GM21367 (cell line): ENCODE measurements at regions not wholly inside any gene's neighbourhood (a gene's known extent, or its start where the extent isn't known, plus 50 kb on each side); places are given as distances from the start of the nearest gene placed in this dataset.
"Not testable (repeated sequence)": the region's sequence is repeated elsewhere in the genome, so short reads cannot be mapped to it uniquely, and the experiment has no call there.

ENCODE experiments used
- ATAC-seq: cut with Tn5 transposase; IDR thresholded peaks from one replicate; pipeline ENCODE4 v1.9.1; 2021; ENCODE audit not compliant: unreplicated experiment

GRCh38 chr3:102682741-102683140 lies 247.9 kb downstream of the ZPLD1 start:
- ATAC-seq = no peak

GRCh38 chr3:102686792-102687191 lies 252.0 kb downstream of the ZPLD1 start:
- ATAC-seq = no peak

- ATAC-seq = no peak
These were observed 253.2 kb downstream of the ZPLD1 start for GRCh38 chr3:102687851-102688555.

- ATAC-seq = no peak
These were observed 253.7 kb downstream of the ZPLD1 start for GRCh38 chr3:102688556-102688930.

GRCh38 chr3:102691507-102691906 lies 256.7 kb downstream of the ZPLD1 start:
- no peak for ATAC-seq

GRCh38 chr3:102699104-102699818 lies 264.4 kb downstream of the ZPLD1 start:
- no peak for ATAC-seq

GRCh38 chr3:102699819-102700140 lies 265.0 kb downstream of the ZPLD1 start:
- no peak for ATAC-seq

GRCh38 chr3:102712896-102713295 lies 278.1 kb downstream of the ZPLD1 start:
- ATAC-seq = no peak

- ATAC-seq = peak; percentile 12
These were observed 279.8 kb downstream of the ZPLD1 start for GRCh38 chr3:102714567-102714966.

GRCh38 chr3:102715030-102715697 lies 280.3 kb downstream of the ZPLD1 start:
- ATAC-seq = peak; percentile 97

- no peak for ATAC-seq
These were observed 283.8 kb downstream of the ZPLD1 start for GRCh38 chr3:102718651-102719050.

GRCh38 chr3:102722317-102722716 lies 287.5 kb downstream of the ZPLD1 start:
- ATAC-seq = no peak

GRCh38 chr3:102727340-102727739 lies 292.5 kb downstream of the ZPLD1 start:
- no peak for ATAC-seq

GRCh38 chr3:102732581-102732980 lies 297.8 kb downstream of the ZPLD1 start:
- not testable (repeated sequence) for ATAC-seq

- ATAC-seq = no peak
These were observed 299.2 kb downstream of the ZPLD1 start for GRCh38 chr3:102733791-102734563.

GRCh38 chr3:102735311-102735710 lies 300.5 kb downstream of the ZPLD1 start:
- no peak for ATAC-seq

- no peak for ATAC-seq
These were observed 301.6 kb downstream of the ZPLD1 start for GRCh38 chr3:102736288-102736974.

- no peak for ATAC-seq
These were observed 302.1 kb downstream of the ZPLD1 start for GRCh38 chr3:102736975-102737304.

GRCh38 chr3:102737353-102737752 lies 302.5 kb downstream of the ZPLD1 start:
- ATAC-seq = no peak

GRCh38 chr3:102741105-102741504 lies 306.3 kb downstream of the ZPLD1 start:
- ATAC-seq = no peak

GRCh38 chr3:102741694-102742093 lies 306.9 kb downstream of the ZPLD1 start:
- ATAC-seq = no peak
